Natural killer cell (primary cell): ENCODE measurements at regions not wholly inside any gene's neighbourhood (a gene's known extent, or its start where the extent isn't known, plus 50 kb on each side); places are given as distances from the start of the nearest gene placed in this dataset.

Source experiments
- ATAC-seq, 3 donors: fragments of 150-1000 bp in 2 of 3; fragments of 200-7000 bp in 1 of 3; cut with Tn5 transposase; 1 replicate in 1 of 3; 2 replicates in 2 of 3; pipeline ENCODE4 v1.10.0; 2021; ENCODE audit warnings: mild to moderate bottlenecking in 2 of 3, moderate library complexity in 2 of 3
- DNase-seq, 2 donors: peaks; one replicate each; pipeline versions ENCODE4 v3.0.0 to v3.0.0-alpha.2; 2013 to 2021; ENCODE audit warnings: mixed read lengths in 1 of 2
- H3K27ac ChIP-seq: one replicate; pipeline ENCODE4 v1.5.1; 2013; ENCODE audit warnings: mild to moderate bottlenecking, low read length
- H3K27me3 ChIP-seq: one replicate; pipeline ENCODE4 v1.6.1; 2013; ENCODE audit warnings: low read length; ENCODE audit not compliant: control insufficient read depth, insufficient read depth
- H3K36me3 ChIP-seq: one replicate; pipeline ENCODE4 v1.6.1; 2013; ENCODE audit warnings: low read length; ENCODE audit not compliant: control insufficient read depth, insufficient read depth
- H3K4me1 ChIP-seq: one replicate; pipeline ENCODE4 v1.6.1; 2013; ENCODE audit warnings: low read length; ENCODE audit not compliant: control insufficient read depth, insufficient read depth
- H3K4me3 ChIP-seq: one replicate; pipeline ENCODE4 v1.5.1; 2013; ENCODE audit warnings: low read length
- H3K9me3 ChIP-seq: one replicate; pipeline ENCODE4 v1.6.1; 2013; ENCODE audit warnings: low read length; ENCODE audit not compliant: control insufficient read depth, insufficient read depth
- H3K27ac Mint-ChIP-seq, 2 donors: one replicate each; pipeline ENCODE4 v1.8.0; 2022; ENCODE audit warnings: mild to moderate bottlenecking in 2 of 2, mixed read lengths in 2 of 2, moderate library complexity in 1 of 2
- H3K27me3 Mint-ChIP-seq, 2 donors: one replicate each; pipeline ENCODE4 v1.8.0; 2022; ENCODE audit warnings: low read depth in 2 of 2, mixed read lengths in 2 of 2
- H3K36me3 Mint-ChIP-seq: one replicate; pipeline ENCODE4 v1.8.0; 2022; ENCODE audit warnings: mixed read lengths
- H3K4me1 Mint-ChIP-seq, 2 donors: one replicate each; pipeline ENCODE4 v1.8.0; 2022; ENCODE audit warnings: mixed read lengths in 2 of 2
- H3K4me3 Mint-ChIP-seq: one replicate; pipeline ENCODE4 v1.8.0; 2022; ENCODE audit warnings: mild to moderate bottlenecking, moderate library complexity, mixed read lengths
- H3K9me3 Mint-ChIP-seq, 2 donors: one replicate each; pipeline ENCODE4 v1.8.0; 2022; ENCODE audit warnings: mixed read lengths in 2 of 2
- WGBS: methylation state at CpG from one replicate; pipeline ENCODE4 v1.1.7; 2013; ENCODE audit warnings: missing lambda C conversion rate; ENCODE audit not compliant: insufficient coverage; 5-methylcytosine and 5-hydroxymethylcytosine counted together
- intact Hi-C: fragments of 100-400 bp; cut with micrococcal nuclease; formaldehyde crosslinking; loops from one replicate; pipeline ENCODE4 v1.14.2; 2022
- TF ChIP-seq, protein P1 (sequence below): fragments of 200-600 bp; IDR thresholded peaks from one replicate; pipeline ENCODE4 v1.8.0; 2022; ENCODE audit warnings: antibody characterized with exemption

DNA sequence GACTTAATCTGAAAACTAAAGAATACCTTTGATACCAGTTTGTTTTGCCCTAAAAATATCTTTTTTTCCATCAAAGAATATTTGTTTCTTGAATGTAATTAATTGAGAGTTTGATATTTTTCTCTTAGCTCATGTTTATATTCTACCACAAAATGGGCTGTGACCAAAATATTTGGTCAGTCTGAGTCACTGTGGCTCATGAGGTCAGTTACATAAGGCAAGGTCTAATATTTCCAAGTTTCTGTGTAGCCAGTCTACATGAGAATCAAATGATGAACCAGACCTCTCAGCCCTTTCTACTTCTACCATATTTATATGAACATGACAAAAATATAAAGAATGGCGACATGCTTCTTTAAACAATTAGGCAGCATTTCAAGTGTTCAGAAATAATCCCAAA is 83.0 kb upstream of the IVNS1ABP start:
- no peaks in the 10 kb centered on the region for H3K36me3 ChIP-seq
- peaks cover 28 to 29% of the 10 kb centered on the region in 2 donors for H3K4me1 Mint-ChIP-seq
- no peak overlapping the region for H3K27ac Mint-ChIP-seq
- no peak overlapping the region for H3K27ac ChIP-seq
- intact Hi-C loops, result no loop called here
- no peaks in the 10 kb centered on the region for H3K36me3 Mint-ChIP-seq
- 100% methylated on average over 1 of the region's 1 CpG for WGBS
- no peaks in the 10 kb centered on the region for H3K27me3 ChIP-seq
- no peak overlapping the region for H3K4me3 Mint-ChIP-seq
- H3K9me3 Mint-ChIP-seq, result peaks cover 0 to 2% of the 10 kb centered on the region in 2 donors
- H3K9me3 ChIP-seq, result no peaks in the 10 kb centered on the region
- TF ChIP-seq, protein P1, sequence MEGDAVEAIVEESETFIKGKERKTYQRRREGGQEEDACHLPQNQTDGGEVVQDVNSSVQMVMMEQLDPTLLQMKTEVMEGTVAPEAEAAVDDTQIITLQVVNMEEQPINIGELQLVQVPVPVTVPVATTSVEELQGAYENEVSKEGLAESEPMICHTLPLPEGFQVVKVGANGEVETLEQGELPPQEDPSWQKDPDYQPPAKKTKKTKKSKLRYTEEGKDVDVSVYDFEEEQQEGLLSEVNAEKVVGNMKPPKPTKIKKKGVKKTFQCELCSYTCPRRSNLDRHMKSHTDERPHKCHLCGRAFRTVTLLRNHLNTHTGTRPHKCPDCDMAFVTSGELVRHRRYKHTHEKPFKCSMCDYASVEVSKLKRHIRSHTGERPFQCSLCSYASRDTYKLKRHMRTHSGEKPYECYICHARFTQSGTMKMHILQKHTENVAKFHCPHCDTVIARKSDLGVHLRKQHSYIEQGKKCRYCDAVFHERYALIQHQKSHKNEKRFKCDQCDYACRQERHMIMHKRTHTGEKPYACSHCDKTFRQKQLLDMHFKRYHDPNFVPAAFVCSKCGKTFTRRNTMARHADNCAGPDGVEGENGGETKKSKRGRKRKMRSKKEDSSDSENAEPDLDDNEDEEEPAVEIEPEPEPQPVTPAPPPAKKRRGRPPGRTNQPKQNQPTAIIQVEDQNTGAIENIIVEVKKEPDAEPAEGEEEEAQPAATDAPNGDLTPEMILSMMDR, result no peak
- ATAC-seq (no peak), DNase-seq (no peak)
- H3K4me1 ChIP-seq, result peaks cover 18% of the 10 kb centered on the region
- H3K27me3 Mint-ChIP-seq, result no peaks in the 10 kb centered on the region
- H3K4me3 ChIP-seq, result no peak overlapping the region

- Mint-ChIP-seq H3K4me3 (no peak overlapping the region), H3K27ac (no peak overlapping the region), H3K27me3 (no peaks in the 10 kb centered on the region), H3K4me1 (peaks cover 19% of the 10 kb centered on the region in 2 donors), H3K9me3 (peaks cover 0 to 2% of the 10 kb centered on the region in 2 donors), H3K36me3 (no peaks in the 10 kb centered on the region)
- ATAC-seq (no peak), DNase-seq (no peak)
- H3K4me3 ChIP-seq, result no peak overlapping the region
- intact Hi-C loops, result loop anchor here (2.0 kb wide), 1 partner anchor 18 kb away; no protein-coding TSS in a partner anchor
- TF ChIP-seq, protein P1, result no peak
- peaks cover 8% of the 10 kb centered on the region for H3K4me1 ChIP-seq
- no peaks in the 10 kb centered on the region for H3K36me3 ChIP-seq
- no peaks in the 10 kb centered on the region for H3K9me3 ChIP-seq
- H3K27ac ChIP-seq, result no peak overlapping the region
- no peaks in the 10 kb centered on the region for H3K27me3 ChIP-seq
Measured at GRCh38 chr1:185398599-185398998, 81.6 kb upstream of the IVNS1ABP start.

DNA sequence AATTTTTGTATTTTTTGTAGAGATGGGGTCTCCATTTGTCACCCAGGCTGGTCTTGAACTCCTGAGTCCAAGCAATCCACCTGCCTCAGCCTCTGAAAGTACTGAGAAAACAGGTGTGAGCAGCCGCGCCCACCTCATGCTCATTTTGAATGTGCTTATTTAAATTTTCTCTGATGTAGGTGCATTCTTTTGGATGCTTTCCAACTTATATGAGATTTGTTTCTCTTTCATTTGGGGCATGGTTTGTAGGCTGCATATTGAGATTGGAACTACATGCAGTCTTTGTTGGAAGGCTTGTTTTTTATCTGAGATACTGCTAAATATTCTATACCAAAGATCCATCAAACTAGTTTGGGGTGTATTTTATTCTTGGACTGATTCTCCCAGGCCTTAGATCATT is 81.0 kb upstream of the IVNS1ABP start:
- H3K4me3 Mint-ChIP-seq, result no peak overlapping the region
- H3K36me3 Mint-ChIP-seq, result no peaks in the 10 kb centered on the region
- TF ChIP-seq, protein P1, result no peak
- Histone ChIP-seq H3K36me3 (no peaks in the 10 kb centered on the region), H3K27ac (no peak overlapping the region), H3K9me3 (no peaks in the 10 kb centered on the region), H3K4me1 (peaks cover 3% of the 10 kb centered on the region), H3K27me3 (no peaks in the 10 kb centered on the region), H3K4me3 (no peak overlapping the region)
- 96% methylated on average over 2 of the region's 2 CpGs for WGBS
- H3K9me3 Mint-ChIP-seq, result peaks cover 0 to 2% of the 10 kb centered on the region in 2 donors
- intact Hi-C loops, result loop anchor here (2.0 kb wide), 1 partner anchor 19 kb away; no protein-coding TSS in a partner anchor
- H3K4me1 Mint-ChIP-seq, result peaks cover 14% of the 10 kb centered on the region in 2 donors
- H3K27me3 Mint-ChIP-seq, result no peaks in the 10 kb centered on the region
- no peak overlapping the region for H3K27ac Mint-ChIP-seq
- DNase-seq (no peak), ATAC-seq (no peak)

DNA sequence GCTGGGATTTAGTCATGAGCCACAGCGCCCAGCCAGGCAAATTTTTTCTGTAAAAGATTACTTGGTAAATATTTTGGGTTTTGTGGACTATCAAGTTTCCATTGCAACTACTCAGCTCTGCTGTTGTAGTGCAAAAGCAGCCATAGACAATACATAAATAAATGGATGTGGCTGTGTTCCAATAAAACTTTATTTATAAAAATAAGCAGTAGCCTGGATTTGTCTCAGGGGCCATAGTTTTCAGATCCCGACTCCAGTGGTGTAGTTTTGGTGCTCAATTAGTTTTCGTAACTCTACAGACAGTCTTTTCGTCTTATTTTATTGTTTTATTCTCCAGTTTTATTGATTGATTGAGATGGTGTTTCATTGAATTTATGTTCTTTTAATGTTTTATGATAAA is 80.1 kb upstream of the IVNS1ABP start:
- no peaks in the 10 kb centered on the region for H3K36me3 Mint-ChIP-seq
- H3K27me3 ChIP-seq, result no peaks in the 10 kb centered on the region
- no peaks in the 10 kb centered on the region for H3K4me1 ChIP-seq
- no peak for ATAC-seq
- H3K4me1 Mint-ChIP-seq, result peaks cover 7% of the 10 kb centered on the region in 2 donors
- no peaks in the 10 kb centered on the region for H3K36me3 ChIP-seq
- intact Hi-C loops, result no loop called here
- DNase-seq, result no peak
- WGBS, result 100% methylated on average over 3 of the region's 4 CpGs
- no peak overlapping the region for H3K4me3 Mint-ChIP-seq
- H3K27me3 Mint-ChIP-seq, result no peaks in the 10 kb centered on the region
- no peak overlapping the region for H3K4me3 ChIP-seq
- H3K27ac ChIP-seq, result no peak overlapping the region
- no peak overlapping the region for H3K27ac Mint-ChIP-seq
- H3K9me3 Mint-ChIP-seq, result peaks cover 0 to 2% of the 10 kb centered on the region in 2 donors
- no peaks in the 10 kb centered on the region for H3K9me3 ChIP-seq
- TF ChIP-seq, protein P1, result no peak
